Neural crest cell (in vitro differentiated cells): ENCODE measurements at regions not wholly inside any gene's neighbourhood (a gene's known extent, or its start where the extent isn't known, plus 50 kb on each side); places are given as distances from the start of the nearest gene placed in this dataset.

Source experiments
- DNase-seq: peaks from one replicate; pipeline ENCODE4 v3.0.0; 2021; ENCODE audit warnings: low read depth, mixed read lengths, low spot score
- H3K27ac Mint-ChIP-seq: one replicate; pipeline ENCODE4 v1.8.0; 2021; ENCODE audit warnings: mild to moderate bottlenecking, mixed read lengths; ENCODE audit not compliant: unreplicated experiment
- H3K27me3 Mint-ChIP-seq: 2 replicates; pipeline ENCODE4 v1.8.0; 2021; ENCODE audit warnings: low read depth, mild to moderate bottlenecking, mixed read lengths
- H3K36me3 Mint-ChIP-seq: 2 replicates; pipeline ENCODE4 v1.8.0; 2021; ENCODE audit warnings: low read depth, mild to moderate bottlenecking, mixed read lengths
- H3K4me1 Mint-ChIP-seq: 2 replicates; pipeline ENCODE4 v1.8.0; 2021; ENCODE audit warnings: mixed read lengths
- H3K4me3 Mint-ChIP-seq: one replicate; pipeline ENCODE4 v1.8.0; 2021; ENCODE audit warnings: mild to moderate bottlenecking, mixed read lengths
- H3K9me3 Mint-ChIP-seq: 2 replicates; pipeline ENCODE4 v1.8.0; 2021; ENCODE audit warnings: mixed read lengths
- CTCF ChIP-seq: fragments of 200-600 bp; sonication (generic); conservative IDR thresholded peaks from 2 replicates; pipeline ENCODE4 v1.5.0; 2021; ENCODE audit warnings: antibody characterized with exemption, mild to moderate bottlenecking

- no peak for TF ChIP-seq CTCF
- H3K27ac Mint-ChIP-seq, result no peak overlapping the region
- DNase-seq, result no peak
- H3K4me3 Mint-ChIP-seq, result no peak overlapping the region
- no peaks in the 10 kb centered on the region for H3K36me3 Mint-ChIP-seq
- peaks cover 21% of the 10 kb centered on the region for H3K4me1 Mint-ChIP-seq
- no peaks in the 10 kb centered on the region for H3K9me3 Mint-ChIP-seq
- H3K27me3 Mint-ChIP-seq, result no peaks in the 10 kb centered on the region
These were observed 64.9 kb downstream of the MCFD2 start for GRCh38 chr2:46850742-46851141.

GRCh38 chr2:46849721-46850556 is 65.7 kb downstream of the MCFD2 start:
- Mint-ChIP-seq H3K9me3 (no peaks in the 10 kb centered on the region), H3K4me3 (no peak overlapping the region)

GRCh38 chr2:46849046-46849715 is 66.4 kb downstream of the MCFD2 start:
- no peak for TF ChIP-seq CTCF
- DNase-seq, result no peak
- Mint-ChIP-seq H3K9me3 (no peaks in the 10 kb centered on the region), H3K4me1 (peaks cover 22% of the 10 kb centered on the region), H3K27me3 (no peaks in the 10 kb centered on the region), H3K27ac (no peak overlapping the region), H3K4me3 (no peak overlapping the region), H3K36me3 (no peaks in the 10 kb centered on the region)

More at GRCh38 chr2:46849721-46850556, 65.7 kb downstream of the MCFD2 start:
- DNase-seq, result no peak
- TF ChIP-seq CTCF, result no peak
- H3K27ac Mint-ChIP-seq, result no peak overlapping the region
- H3K4me1 Mint-ChIP-seq, result peaks cover 22% of the 10 kb centered on the region
- no peaks in the 10 kb centered on the region for H3K27me3 Mint-ChIP-seq
- no peaks in the 10 kb centered on the region for H3K36me3 Mint-ChIP-seq

- no peak for TF ChIP-seq CTCF
- Mint-ChIP-seq H3K9me3 (no peaks in the 10 kb centered on the region), H3K27ac (no peak overlapping the region), H3K27me3 (no peaks in the 10 kb centered on the region), H3K4me3 (no peak overlapping the region), H3K4me1 (peaks cover 22% of the 10 kb centered on the region), H3K36me3 (no peaks in the 10 kb centered on the region)
- no peak for DNase-seq
These were observed 67.2 kb downstream of the MCFD2 start for GRCh38 chr2:46848447-46848846.

GRCh38 chr2:46847726-46848412 is 67.7 kb downstream of the MCFD2 start:
- peaks cover 22% of the 10 kb centered on the region for H3K4me1 Mint-ChIP-seq
- H3K9me3 Mint-ChIP-seq, result no peaks in the 10 kb centered on the region
- H3K4me3 Mint-ChIP-seq, result no peak overlapping the region
- no peaks in the 10 kb centered on the region for H3K27me3 Mint-ChIP-seq
- DNase-seq, result no peak
- TF ChIP-seq CTCF, result no peak
- H3K36me3 Mint-ChIP-seq, result no peaks in the 10 kb centered on the region
- no peak overlapping the region for H3K27ac Mint-ChIP-seq
